ENCODE measurements at regions not wholly inside any gene's neighbourhood (a gene's known extent, or its start where the extent isn't known, plus 50 kb on each side); places are given as distances from the start of the nearest gene placed in this dataset.

DNA sequence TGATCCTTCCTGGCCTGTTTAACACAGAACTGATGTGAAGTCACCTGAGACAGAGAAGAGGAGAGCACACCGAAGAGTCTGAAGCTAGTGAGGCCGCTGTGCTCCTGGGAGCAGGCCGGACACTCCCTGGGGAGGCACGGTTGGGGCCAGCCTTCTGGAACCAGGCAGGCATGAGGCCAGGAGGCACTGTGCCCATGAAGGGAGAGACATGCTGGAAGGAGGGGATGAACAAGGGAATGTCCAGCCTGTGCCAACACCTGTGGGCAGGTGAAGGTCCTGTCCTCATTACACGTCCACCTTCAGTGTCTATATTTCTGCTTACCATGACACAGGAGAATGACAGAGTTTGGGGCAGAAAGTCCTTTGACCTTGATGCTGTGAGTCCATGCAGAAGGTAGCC is 183.8 kb upstream of the S1PR3 start:
- Histone ChIP-seq H3K9me1 (replicated peaks; ENCODE audit: control insufficient read depth, extremely low read depth, insufficient read depth, low read length) (no peaks in the 10 kb centered on the region), H4K20me1 (replicated peaks; ENCODE audit: control insufficient read depth, extremely low read depth, insufficient read depth, low read length) (no peaks in the 10 kb centered on the region), H3K4me3 (replicated peaks in 1 of 3; ENCODE audit: insufficient read depth in 1 of 3, low read depth in 1 of 3, low read length in 3 of 3) (no peak overlapping the region), H3K4me1 (ENCODE audit: control insufficient read depth, extremely low read depth, insufficient read depth, low read length) (peaks cover 22% of the 10 kb centered on the region), H3K27me3 (ENCODE audit: control insufficient read depth in 2 of 2, insufficient read depth in 2 of 2, low read length in 2 of 2) (no peaks in the 10 kb centered on the region), H3K4me2 (ENCODE audit: insufficient read depth, low read length) (no peak overlapping the region), H3K9ac (replicated peaks; ENCODE audit: extremely low read depth, insufficient read depth, low read length) (no peak overlapping the region), H3K79me2 (ENCODE audit: control insufficient read depth, insufficient read depth, low read length) (no peaks in the 10 kb centered on the region), H3K36me3 (ENCODE audit: control insufficient read depth in 2 of 2, extremely low read depth in 1 of 2, insufficient read depth in 2 of 2, low read length in 2 of 2) (no peaks in the 10 kb centered on the region), H2AFZ (ENCODE audit: low read depth, low read length) (no peak overlapping the region), H3K9me3 (replicated peaks; ENCODE audit: control insufficient read depth, insufficient read depth, low read length) (no peaks in the 10 kb centered on the region), H3K27ac (ENCODE audit: insufficient read depth, low read depth, low read length) (no peak overlapping the region)
- TF ChIP-seq FOS (IDR thresholded peaks at IDR 0.05; ENCODE audit: borderline replicate concordance, insufficient read depth, low read length) = no peak
- TF ChIP-seq EZH2 (IDR thresholded peaks at IDR 0.05; ENCODE audit: borderline replicate concordance, low read depth, low read length, severe bottlenecking) = no peak
- TF ChIP-seq GATA2 (IDR thresholded peaks at IDR 0.05; ENCODE audit: insufficient read depth, insufficient read length, low read depth, low read length) = no peak
- TF ChIP-seq, protein P1, sequence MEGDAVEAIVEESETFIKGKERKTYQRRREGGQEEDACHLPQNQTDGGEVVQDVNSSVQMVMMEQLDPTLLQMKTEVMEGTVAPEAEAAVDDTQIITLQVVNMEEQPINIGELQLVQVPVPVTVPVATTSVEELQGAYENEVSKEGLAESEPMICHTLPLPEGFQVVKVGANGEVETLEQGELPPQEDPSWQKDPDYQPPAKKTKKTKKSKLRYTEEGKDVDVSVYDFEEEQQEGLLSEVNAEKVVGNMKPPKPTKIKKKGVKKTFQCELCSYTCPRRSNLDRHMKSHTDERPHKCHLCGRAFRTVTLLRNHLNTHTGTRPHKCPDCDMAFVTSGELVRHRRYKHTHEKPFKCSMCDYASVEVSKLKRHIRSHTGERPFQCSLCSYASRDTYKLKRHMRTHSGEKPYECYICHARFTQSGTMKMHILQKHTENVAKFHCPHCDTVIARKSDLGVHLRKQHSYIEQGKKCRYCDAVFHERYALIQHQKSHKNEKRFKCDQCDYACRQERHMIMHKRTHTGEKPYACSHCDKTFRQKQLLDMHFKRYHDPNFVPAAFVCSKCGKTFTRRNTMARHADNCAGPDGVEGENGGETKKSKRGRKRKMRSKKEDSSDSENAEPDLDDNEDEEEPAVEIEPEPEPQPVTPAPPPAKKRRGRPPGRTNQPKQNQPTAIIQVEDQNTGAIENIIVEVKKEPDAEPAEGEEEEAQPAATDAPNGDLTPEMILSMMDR (IDR thresholded peaks at IDR 0.05; ENCODE audit: extremely low read depth in 1 of 2, insufficient read depth in 1 of 2, low read depth in 1 of 2, low read length in 2 of 2) = no peak
- TF ChIP-seq POLR2A (IDR thresholded peaks at IDR 0.05; ENCODE audit: low read depth, low read length) = no peak
- no peak for TF ChIP-seq MYC (IDR thresholded peaks at IDR 0.05; ENCODE audit: low read depth, low read length)
- no peak for TF ChIP-seq POLR2AphosphoS5 (IDR thresholded peaks at IDR 0.05; ENCODE audit: insufficient read depth, low read depth, low read length)
- no peak for TF ChIP-seq JUN (IDR thresholded peaks at IDR 0.05; ENCODE audit: borderline replicate concordance, insufficient read depth, insufficient read length, low read depth)
- TF ChIP-seq, protein P2, sequence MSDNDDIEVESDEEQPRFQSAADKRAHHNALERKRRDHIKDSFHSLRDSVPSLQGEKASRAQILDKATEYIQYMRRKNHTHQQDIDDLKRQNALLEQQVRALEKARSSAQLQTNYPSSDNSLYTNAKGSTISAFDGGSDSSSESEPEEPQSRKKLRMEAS (IDR thresholded peaks at IDR 0.05; ENCODE audit: insufficient read depth, insufficient read length) = no peak
- FAIRE-seq (no peak), DNase-seq (ENCODE audit: low read depth, low spot score) (no peak)
- ChIA-PET CTCF (no interaction called here), POLR2A (no interaction called here)
- intact Hi-C loops (cut with micrococcal nuclease) = no loop called here
- BruUV-seq (replicated peaks) = no TSS peak
- dilution Hi-C loops (cut with MboI; ENCODE audit: extremely low pct_ligation_motif_present, low sequenced_read_pairs) = no loop called here

All from endothelial cell of umbilical vein (primary cell).